GM19035 (cell line): ENCODE measurements at regions not wholly inside any gene's neighbourhood (a gene's known extent, or its start where the extent isn't known, plus 50 kb on each side); places are given as distances from the start of the nearest gene placed in this dataset.

Experiments
- ATAC-seq: cut with Tn5 transposase; IDR thresholded peaks from one replicate; pipeline ENCODE4 v1.9.1; 2021; ENCODE audit not compliant: unreplicated experiment

DNA sequence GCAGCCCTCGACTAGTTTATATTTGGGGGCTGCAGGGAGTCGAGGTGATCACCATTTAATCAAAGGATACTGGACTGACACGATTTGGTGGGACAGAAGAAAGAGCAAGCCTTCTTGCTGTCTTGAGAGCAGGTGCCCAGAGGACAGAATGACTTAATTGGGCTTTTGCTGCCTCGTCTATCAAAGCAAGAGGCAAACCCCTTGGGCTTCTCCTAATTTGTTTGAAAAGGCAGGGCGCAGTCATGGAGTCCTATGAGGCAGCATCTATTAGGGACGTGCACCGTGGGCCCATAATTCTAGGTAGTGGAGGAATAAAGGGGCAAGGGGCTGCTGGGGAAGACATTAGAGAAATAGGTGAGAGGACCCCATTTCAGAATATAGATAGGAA is 1411.3 kb downstream of the TBC1D22A start:
- ATAC-seq, result no peak

DNA sequence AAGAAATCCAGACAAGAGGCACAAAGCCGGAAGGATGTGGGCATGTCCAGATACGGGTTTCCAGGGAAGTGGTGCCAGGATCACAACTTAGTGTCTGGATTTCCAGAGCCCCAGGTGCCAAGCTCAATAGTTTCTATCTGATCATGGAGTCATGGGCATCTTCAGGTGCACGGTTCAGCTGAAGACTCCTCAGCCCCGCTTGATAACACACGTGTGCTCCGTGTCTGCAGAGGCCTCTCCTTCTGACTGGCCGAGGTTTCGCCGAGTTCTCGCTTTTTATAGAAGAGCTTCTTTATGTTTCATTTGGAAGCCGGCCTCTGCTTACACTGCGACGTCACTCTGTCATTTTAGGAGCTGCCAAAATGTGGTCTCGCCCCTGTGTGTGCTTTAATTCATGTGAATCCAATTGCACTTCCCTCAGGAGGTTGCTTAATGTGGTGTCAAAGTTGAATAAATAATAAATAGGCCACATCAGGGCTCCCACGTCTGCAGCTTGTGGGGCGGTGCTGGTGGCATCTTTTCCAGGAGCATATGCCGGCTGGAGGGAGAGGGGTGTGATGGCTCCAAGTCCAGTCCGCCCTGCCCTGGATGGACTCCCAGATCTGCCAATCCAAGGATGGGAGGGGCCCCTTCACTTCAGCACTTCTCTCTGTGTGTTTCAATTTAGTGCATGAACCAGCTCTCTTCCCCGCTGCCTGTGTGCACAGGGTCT is 1410.8 kb downstream of the TBC1D22A start:
- no peak for ATAC-seq

DNA sequence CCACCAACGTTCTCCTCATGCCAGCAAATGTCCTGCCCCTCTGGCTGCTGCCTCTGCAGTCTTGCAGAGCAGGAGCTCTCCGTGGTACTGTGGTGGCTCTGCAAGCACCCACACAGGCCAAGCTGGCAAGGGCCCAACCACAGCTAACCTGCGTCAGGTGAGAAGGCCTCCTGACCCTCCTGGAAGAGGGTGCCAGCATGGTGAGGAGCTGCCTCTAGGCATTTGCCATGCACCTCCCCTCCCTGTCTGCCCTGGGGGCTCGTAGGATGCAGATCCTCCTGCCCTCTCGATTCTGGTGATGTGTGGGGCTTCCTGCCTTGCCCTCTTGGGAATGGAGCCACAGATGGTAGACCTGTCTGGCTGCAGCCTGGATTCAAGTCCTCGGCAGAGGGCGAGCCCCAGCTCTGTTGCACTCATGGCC is 1408.8 kb downstream of the TBC1D22A start:
- ATAC-seq, result no peak

DNA sequence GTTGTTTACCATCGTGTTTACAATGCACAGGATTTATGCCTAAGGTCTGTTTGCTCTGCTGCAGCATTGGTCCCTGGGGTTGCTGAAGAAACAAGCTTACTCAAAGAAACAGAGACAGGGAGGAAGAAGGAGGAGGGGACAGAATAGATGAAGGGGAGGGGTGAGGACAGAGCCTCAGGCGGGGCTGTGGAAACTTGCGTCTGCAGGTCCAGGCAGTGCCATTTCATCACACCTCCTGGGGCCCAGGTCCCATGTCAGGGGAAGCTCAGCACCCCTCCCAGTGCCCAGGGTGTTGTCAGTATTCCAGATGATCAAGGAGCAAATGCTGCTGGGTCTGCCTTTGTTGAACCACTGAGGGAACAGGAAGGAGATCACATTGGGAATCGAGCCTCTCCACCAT is 1406.8 kb downstream of the TBC1D22A start:
- no peak for ATAC-seq

DNA sequence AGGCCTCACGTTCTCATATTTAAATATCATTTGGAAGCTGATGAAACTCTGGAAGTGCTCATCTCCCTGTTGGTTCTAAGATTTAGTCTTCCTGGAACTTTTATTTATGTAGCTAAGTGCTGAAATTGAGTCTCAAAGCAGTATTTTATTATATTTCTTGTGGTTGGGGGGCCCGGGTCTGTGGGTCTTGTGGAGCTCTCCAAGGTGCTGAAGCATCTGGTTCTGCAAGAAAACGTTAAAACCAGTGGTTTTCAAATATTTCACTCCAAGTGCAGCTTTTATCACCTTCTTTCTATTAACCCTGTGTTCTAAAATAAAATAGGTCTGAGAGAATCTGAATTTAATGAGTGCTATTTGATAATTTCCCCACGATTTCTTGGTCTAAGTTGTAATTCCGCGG is 1404.8 kb downstream of the TBC1D22A start:
- no peak for ATAC-seq

DNA sequence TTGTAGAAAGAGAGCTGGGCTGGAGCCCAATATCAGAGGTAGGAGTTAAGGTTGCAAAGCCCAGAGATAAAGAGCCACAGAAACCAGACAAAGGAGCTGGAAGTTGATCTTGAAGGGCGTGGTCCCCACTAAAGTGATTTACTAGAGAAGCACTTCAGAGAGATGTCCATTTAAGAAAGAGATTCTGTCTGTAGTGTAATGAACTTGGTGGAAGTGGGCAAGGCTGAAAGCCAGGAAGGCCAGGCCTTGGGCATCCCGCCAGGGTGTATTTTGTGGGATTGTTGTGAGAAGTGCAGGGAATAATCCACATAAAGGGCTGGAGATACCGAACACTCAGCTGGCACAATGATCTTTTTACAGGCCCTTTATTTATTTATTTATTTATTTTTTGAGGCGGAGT is 1398.8 kb downstream of the TBC1D22A start:
- no peak for ATAC-seq

DNA sequence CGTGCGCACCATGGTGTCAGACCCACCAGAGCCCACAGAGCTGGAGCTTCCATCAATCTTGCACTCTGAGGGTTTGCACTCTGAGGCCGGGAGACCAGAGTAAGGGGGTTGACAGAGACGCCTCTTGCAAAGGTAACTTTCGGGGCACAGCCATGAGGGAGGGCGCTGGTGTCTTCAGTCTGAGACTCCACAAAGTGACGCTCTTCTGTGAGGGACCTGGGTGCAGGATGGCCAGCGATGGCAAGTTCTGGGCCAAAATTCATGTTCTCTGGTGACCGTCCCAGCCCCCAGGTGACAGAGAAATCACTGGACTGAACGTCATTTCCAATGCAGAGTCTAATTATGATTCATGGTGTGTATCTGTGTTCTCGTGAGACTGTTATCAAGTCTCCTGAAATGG is 1395.2 kb downstream of the TBC1D22A start:
- ATAC-seq, result no peak

DNA sequence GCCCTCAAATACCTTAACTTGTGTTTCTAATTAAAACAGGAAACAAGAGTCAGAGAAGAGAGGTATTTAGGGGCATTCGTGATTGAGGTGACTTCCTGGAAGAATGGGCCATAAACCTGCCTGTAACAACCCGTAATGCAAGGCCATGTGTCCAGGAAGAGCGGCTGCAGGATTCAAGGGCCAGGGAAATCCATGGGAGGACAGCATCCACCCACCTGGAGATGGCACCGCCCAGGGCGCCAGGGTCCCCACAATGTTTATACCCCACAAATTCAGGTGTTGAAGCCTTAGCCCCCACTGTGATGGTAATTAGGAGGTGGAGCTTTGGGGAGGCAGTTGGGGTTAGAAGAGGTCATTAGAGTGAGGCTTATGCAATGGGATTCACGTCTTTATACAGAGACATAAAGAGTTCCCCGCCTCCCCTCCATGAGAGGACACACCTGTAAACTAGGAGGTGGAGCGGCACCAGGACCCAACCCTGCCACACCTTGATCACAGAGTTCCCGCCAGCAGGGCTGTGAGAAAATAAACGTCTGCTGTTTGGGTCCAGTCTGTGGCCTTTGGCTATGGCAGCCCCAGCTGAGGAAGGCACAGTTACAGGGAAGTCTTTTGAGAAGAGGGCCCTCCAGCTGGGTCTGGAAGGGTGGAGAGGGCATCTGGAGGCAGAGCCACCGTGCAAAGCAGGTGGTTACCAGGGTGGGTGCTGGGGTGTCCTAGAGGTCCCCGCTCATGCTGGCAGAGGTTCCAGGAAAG is 1394.3 kb downstream of the TBC1D22A start:
- ATAC-seq, result no peak

DNA sequence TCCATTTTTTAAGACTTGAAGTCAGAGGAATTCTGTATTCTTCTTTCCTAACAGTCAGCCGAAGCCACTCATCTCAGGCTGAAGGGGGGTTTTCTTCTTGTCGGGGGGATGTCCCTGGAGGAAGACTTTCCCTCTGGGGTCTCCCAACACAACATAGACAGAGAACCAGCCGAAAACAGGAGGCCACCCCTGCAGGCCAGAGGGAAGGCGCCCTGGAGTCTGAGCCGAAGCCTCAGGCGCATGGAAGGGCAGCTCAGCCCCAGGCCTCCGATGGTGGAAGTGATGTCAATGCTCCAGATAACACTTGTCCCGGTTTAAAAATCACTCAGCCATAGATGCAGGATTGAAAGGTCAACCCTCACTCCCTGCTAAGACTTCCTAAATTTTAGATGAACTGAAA is 1393.0 kb downstream of the TBC1D22A start:
- ATAC-seq, result no peak

DNA sequence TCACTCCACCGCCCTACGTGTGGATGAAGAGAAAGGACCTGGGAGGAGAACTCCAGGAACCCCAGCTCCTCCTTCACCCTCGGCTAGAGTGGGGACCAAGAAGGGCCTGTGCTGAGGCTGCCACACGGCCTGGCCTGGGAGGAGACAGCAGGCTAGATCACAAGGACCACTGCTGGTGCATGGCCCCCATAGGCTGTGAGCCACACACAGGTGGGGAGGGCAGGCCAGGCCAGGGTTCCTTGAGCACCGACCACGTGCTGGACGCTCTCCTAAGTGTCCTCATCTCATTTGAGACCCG is 1392.4 kb downstream of the TBC1D22A start:
- no peak for ATAC-seq

DNA sequence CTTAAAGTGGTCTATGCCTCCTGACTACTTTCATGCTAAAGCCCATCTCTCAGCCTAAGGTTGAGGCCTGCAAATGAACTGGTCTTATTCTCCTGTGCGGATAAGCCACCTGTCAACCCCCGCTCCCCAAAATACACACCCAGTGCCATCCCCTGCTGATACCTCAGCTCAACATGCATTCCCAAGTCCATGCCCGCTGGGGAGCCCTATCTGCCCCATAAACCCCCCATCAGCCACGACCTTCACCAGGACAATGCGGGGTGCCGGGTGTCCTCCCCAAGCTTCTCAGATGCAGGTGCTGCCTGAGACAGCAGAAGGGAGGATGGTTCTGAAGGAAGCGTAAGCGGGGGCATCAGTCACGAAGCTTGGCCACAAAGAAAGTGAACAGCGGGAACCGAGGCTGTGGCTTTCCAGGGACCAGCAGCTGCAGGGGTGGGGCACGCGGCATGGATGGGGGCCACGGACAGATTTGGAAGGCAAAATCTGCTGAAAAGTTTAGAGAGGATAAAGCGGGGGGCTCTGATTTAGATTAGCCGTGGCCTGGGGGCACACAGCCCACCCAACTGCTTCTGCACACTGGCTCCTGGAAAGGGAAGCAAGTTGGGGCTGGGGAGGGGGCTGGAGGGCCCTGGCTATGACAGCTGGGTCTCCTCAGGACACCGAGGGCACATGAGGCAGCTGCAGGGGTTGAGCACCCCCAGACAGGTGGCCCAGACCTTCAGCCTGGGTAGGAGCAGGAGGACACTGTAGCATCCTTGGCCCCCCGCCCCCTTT is 1391.9 kb downstream of the TBC1D22A start:
- no peak for ATAC-seq

DNA sequence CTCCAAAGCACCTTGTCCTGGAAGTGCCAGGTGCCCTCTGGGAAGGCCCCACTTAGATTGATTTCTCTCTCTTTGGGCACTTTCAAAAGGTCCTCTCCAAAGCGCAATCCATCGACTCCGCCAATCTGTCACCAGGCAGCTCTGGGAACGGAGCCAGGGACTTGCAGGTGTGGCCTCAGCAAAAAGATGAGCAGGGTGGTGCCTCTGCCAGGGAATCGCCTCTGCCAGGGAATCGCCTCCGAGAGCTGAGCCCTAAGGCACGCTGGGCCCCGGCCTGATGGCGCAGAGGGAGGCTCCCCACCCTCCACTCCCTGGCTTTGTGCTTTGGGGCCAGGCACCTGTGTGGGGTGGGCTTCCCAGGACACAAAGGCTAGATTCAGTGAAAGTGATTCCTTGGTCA is 1391.3 kb downstream of the TBC1D22A start:
- ATAC-seq, result no peak

DNA sequence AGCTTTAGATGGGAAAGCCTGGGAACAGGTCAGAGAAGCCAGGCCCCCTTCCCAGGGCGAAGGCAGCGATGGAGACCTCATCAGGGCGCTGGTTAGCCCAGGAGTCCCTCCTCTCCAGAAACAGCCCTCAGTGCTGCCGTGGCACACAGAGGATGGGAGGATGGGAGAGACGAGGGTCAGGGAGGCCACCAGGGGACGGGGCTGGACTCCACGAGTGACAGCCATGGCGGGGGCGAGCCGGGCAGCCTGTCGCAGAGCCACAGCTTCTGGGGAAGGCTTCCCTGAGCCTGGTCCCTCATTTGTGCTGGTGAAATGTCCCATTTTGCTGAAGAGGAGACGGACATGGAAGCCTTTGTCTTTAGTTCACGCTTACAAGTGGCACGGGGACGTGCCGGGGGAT is 1390.5 kb downstream of the TBC1D22A start:
- ATAC-seq, result no peak

DNA sequence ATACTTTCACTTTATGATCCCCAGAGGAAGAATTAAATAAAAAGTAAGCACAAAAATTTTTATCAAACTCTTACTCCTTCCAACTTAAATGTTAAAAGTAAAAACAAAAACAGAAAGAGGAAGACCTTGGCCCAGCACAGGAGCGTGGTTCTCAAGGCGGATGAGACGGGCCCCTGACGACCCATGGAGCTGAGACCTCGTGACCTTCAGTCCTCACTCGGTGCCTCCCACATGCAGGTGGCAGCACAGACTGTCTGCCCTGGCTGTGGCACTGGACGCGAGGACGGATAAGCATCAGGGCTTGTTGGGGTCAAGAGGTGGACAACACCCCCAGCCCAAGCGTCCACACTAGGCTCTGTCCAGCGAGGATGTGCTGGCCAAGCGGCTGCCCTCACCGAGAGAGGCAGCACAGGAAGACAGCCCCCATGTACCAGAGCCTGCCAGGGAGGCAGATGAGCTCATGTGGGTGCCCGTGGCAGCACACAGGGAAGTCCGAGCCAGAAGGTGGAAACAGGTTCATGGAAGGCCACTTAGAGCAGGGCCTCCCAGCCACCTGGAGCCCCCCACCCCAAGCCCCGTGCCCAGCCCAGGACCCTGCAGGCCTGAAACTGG is 1389.8 kb downstream of the TBC1D22A start:
- ATAC-seq, result no peak

DNA sequence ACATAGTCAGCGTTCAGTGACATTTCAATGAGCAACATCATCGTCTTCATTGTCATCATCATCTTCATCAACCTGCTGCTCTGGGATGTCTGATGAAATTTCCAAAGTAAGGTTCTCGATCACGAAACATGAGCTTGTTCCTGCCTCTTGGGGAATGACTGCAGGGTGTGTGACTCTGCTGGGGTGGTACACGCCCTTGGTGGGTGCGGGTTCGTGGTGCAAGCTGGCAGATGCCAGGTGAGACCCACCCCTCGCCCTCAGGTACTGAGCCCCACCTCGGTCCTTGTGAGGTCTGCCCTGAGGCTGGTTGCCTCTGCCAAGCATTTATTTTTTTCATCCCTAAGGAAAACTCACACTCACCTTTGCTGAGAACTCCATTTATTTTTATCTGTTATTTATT is 1389.2 kb downstream of the TBC1D22A start:
- no peak for ATAC-seq

DNA sequence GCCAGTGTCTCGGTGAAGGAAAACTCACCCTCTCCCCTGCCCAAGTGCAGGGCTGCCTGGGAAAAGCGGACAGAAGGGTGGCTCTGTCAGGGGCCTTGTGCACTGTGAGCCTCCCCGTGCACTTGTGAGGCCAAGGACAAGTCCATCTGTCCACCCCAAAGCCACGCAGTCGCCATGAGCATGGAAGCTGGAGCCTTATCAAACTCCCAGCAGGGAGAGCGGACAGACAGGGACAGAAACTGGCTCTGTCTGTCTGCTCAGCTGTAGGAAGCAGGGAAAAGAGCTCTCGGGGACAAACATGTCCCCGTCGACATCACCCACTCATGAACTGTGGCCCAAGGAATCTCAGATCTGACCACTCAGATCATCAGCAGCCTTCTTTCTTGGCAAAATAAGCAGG is 1385.4 kb downstream of the TBC1D22A start:
- no peak for ATAC-seq

DNA sequence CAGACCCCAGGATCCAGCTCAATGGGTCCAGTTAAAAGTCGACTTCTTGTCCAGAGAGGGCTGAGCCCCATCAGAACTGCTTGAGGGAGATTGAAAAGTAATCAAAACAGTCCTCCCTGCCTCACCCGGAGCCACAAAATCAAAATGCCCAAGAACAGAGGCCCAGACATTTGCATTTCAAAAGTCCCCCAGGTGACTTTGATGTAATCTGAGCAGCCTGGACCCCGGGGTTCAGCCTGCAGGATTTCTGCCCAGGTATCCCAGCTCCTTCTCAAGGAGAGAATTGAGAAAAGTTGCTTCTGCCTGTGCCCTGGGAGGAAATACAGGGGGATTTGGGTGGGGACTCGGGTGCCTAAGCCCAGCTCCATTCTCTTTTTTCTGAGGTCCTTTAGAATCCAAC is 1385.0 kb downstream of the TBC1D22A start:
- no peak for ATAC-seq

DNA sequence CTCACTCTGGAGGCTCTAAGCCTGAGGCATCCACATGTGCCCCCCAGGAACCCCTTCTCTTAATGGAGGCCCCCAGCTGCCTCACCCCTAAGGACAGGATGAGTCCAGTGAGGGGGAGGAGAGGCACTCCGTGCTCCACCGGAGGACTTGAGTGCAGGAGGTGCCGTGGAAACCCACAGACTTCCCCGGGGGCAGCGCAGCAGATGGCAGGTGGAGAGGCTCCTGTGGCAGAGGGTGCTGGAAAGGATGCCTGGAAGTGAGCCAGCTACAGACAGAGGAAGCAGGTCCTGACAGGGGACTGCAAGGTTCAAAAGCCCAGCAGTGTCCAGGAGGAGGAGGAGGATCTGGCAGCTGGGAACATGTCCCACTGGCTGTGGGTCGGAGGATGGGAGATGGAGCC is 1384.0 kb downstream of the TBC1D22A start:
- ATAC-seq, result no peak

DNA sequence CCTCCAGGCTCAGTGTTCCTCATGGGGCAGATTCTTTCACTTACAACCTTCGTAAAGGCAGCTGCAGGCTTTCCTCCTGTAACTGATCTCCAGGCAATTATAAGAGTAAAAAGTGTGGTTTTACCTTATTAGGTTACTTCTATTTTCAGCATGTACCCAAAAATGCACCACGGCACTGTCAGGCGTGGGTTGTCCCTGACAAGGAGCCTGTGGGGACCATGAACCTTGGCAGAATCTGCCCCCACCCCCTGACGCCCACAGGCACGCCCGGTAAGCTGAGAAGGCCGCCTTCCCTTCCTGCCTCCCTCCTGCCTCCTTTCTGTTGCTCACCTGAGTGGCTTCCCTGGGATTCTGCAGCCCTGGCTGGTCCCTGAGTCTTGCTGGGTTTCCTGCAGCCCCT is 1383.3 kb downstream of the TBC1D22A start:
- ATAC-seq, result no peak

DNA sequence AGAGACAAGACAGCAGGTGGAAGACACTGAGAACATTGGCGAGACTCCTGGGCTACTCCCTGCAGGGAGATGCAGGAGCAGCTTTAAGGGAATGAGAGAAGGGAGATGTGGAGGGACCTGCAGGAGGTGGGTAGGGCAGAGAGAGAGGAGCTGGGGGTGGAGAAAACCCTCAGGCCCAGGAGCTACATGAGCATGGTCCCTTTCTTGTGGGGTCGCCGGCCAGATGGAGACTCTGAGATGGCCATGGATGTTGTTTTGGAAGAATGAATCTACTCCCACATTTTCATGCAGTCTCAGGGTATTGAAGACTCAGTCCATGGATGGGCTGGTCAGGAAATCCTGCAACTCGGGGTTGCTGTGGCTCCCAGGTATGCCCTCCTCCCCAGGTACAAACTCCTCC is 1381.9 kb downstream of the TBC1D22A start:
- no peak for ATAC-seq

DNA sequence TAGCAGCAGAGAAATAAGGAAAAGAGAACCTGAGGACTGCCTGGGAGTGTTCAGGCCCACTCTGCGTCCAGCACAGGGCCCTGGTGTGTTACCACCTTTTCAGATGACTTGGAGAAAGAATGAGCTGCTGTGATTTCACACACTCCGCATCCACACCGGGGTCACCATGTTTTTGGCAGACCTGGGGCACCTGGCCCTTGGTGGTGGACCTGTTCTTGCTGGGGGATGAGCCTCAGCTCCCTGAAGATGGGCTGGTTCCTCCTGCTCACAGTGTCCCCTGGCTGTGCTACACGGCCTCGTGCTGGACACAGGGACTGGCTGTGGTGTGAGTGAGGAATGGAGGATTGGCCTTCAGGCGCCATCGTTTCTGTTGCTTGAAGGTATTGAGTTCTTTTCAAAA is 1381.4 kb downstream of the TBC1D22A start:
- ATAC-seq, result no peak

DNA sequence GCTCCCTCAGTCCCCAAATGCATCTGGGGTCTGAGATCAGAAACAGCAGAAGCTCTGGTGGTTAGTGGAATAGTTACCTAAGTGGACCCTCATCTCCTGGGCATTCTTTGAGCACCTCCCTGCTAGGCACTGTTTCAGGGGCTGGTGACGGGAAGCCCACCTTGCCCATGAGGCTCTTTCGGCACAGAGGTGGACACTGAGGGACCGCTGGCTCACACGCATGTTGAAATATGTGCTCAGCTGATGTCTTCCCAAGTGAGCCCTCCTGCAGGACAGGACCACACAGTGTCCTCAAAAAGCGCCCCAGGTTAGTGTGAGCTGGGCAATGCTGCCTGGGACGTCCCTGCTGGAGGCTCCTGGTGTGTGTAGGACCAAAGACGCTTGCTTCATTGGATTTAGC is 1379.9 kb downstream of the TBC1D22A start:
- ATAC-seq, result no peak
